ENCODE measurements at regions not wholly inside any gene's neighbourhood (a gene's known extent, or its start where the extent isn't known, plus 50 kb on each side); places are given as distances from the start of the nearest gene placed in this dataset.

- TF ChIP-seq EP300 (IDR thresholded peaks at IDR 0.05) (no peak), POLR2A (IDR thresholded peaks at IDR 0.05) (no peak), CTCF (IDR thresholded peaks at IDR 0.05) (no peak)
- no peaks in the 10 kb centered on the region for H3K9me3 ChIP-seq
These were observed 605.4 kb downstream of the BCL11A start for GRCh38 chr2:59947917-59948541.

GRCh38 chr2:59947209-59947608, 606.2 kb downstream of the BCL11A start:
- no peaks in the 10 kb centered on the region for H3K9me3 ChIP-seq
- 32 to 50% (median 33%) methylated on average over 3 of the region's 3 CpGs for WGBS, 3 donors
- TF ChIP-seq EP300 (IDR thresholded peaks at IDR 0.05): no peak
- no peak for TF ChIP-seq CTCF (IDR thresholded peaks at IDR 0.05)
- no peak for TF ChIP-seq POLR2A (IDR thresholded peaks at IDR 0.05)
- no peak overlapping the region for H3K4me3 ChIP-seq
- no peaks in the 10 kb centered on the region for H3K4me1 ChIP-seq (ENCODE audit: insufficient read depth)
- H3K27ac ChIP-seq: no peak overlapping the region
- no peaks in the 10 kb centered on the region for H3K27me3 ChIP-seq
- DNase-seq: no peak
- intact Hi-C loops (cut with DNase I): no loop called here
- no peaks in the 10 kb centered on the region for H3K36me3 ChIP-seq

More at GRCh38 chr2:59947917-59948541, 605.4 kb downstream of the BCL11A start:
- Histone ChIP-seq H3K27ac (no peak overlapping the region), H3K4me3 (no peak overlapping the region), H3K27me3 (no peaks in the 10 kb centered on the region), H3K36me3 (no peaks in the 10 kb centered on the region), H3K4me1 (ENCODE audit: insufficient read depth) (no peaks in the 10 kb centered on the region)
- 26 to 27% (median 27%) methylated on average over 10 of the region's 10 CpGs for WGBS, 3 donors
- DNase-seq: no peak
- intact Hi-C loops (cut with DNase I): no loop called here

- no peak overlapping the region for H3K4me3 ChIP-seq
- intact Hi-C loops (cut with DNase I): no loop called here
- no peaks in the 10 kb centered on the region for H3K27me3 ChIP-seq
- H3K9me3 ChIP-seq: no peaks in the 10 kb centered on the region
- DNase-seq: no peak
- no peak overlapping the region for H3K27ac ChIP-seq
- 29 to 53% (median 42%) methylated on average over 3 of the region's 3 CpGs for WGBS, 3 donors
- TF ChIP-seq CTCF (IDR thresholded peaks at IDR 0.05): no peak
- no peak for TF ChIP-seq POLR2A (IDR thresholded peaks at IDR 0.05)
- TF ChIP-seq EP300 (IDR thresholded peaks at IDR 0.05): no peak
- H3K4me1 ChIP-seq (ENCODE audit: insufficient read depth): no peaks in the 10 kb centered on the region
- H3K36me3 ChIP-seq: no peaks in the 10 kb centered on the region
These were observed 614.2 kb downstream of the BCL11A start for GRCh38 chr2:59939236-59939635.

GRCh38 chr2:59938181-59938580, 615.3 kb downstream of the BCL11A start:
- no peak overlapping the region for H3K4me3 ChIP-seq
- WGBS, 3 donors: 55 to 61% (median 59%) methylated on average over 2 of the region's 2 CpGs
- TF ChIP-seq CTCF (IDR thresholded peaks at IDR 0.05) (no peak), POLR2A (IDR thresholded peaks at IDR 0.05) (no peak), EP300 (IDR thresholded peaks at IDR 0.05) (no peak)
- H3K27me3 ChIP-seq: no peaks in the 10 kb centered on the region
- H3K9me3 ChIP-seq: no peaks in the 10 kb centered on the region
- no peaks in the 10 kb centered on the region for H3K36me3 ChIP-seq
- intact Hi-C loops (cut with DNase I): no loop called here
- no peak overlapping the region for H3K27ac ChIP-seq
- no peak for DNase-seq
- H3K4me1 ChIP-seq (ENCODE audit: insufficient read depth): no peaks in the 10 kb centered on the region
